ENCODE measurements at regions not wholly inside any gene's neighbourhood (a gene's known extent, or its start where the extent isn't known, plus 50 kb on each side); places are given as distances from the start of the nearest gene placed in this dataset.

GRCh38 chr2:156959481-156959880 is 298.0 kb upstream of the GALNT5 start:
- no peak for DNase-seq (ENCODE audit: low read depth in 1 of 2, low spot score in 1 of 2)
- TF ChIP-seq CTCF (IDR thresholded peaks at IDR 0.05; ENCODE audit: low read depth, low read length), result no peak
- Histone ChIP-seq H3K36me3 (no peaks in the 10 kb centered on the region), H3K4me1 (ENCODE audit: low read depth) (no peaks in the 10 kb centered on the region), H3K9me3 (ENCODE audit: low read depth) (no peaks in the 10 kb centered on the region), H3K27ac (no peak overlapping the region), H3K27me3 (no peaks in the 10 kb centered on the region), H3K4me3 (no peak overlapping the region)

- Histone ChIP-seq H3K27me3 (no peaks in the 10 kb centered on the region), H3K4me3 (no peak overlapping the region), H3K36me3 (no peaks in the 10 kb centered on the region), H3K4me1 (ENCODE audit: low read depth) (no peaks in the 10 kb centered on the region), H3K9me3 (ENCODE audit: low read depth) (no peaks in the 10 kb centered on the region), H3K27ac (no peak overlapping the region)
- TF ChIP-seq CTCF (IDR thresholded peaks at IDR 0.05; ENCODE audit: low read depth, low read length), result no peak
- DNase-seq (ENCODE audit: low read depth in 1 of 2, low spot score in 1 of 2), result no peak
Measured at GRCh38 chr2:156982615-156983014, 274.9 kb upstream of the GALNT5 start.

GRCh38 chr2:156986339-156986988 is 271.0 kb upstream of the GALNT5 start:
- Histone ChIP-seq H3K9me3 (ENCODE audit: low read depth) (no peaks in the 10 kb centered on the region), H3K27me3 (no peaks in the 10 kb centered on the region), H3K27ac (no peak overlapping the region), H3K36me3 (no peaks in the 10 kb centered on the region), H3K4me3 (no peak overlapping the region), H3K4me1 (ENCODE audit: low read depth) (no peaks in the 10 kb centered on the region)
- TF ChIP-seq CTCF (IDR thresholded peaks at IDR 0.05; ENCODE audit: low read depth, low read length), result no peak
- DNase-seq (ENCODE audit: low read depth in 1 of 2, low spot score in 1 of 2), result no peak

- Histone ChIP-seq H3K4me3 (no peak overlapping the region), H3K4me1 (ENCODE audit: low read depth) (no peaks in the 10 kb centered on the region), H3K36me3 (no peaks in the 10 kb centered on the region), H3K27ac (no peak overlapping the region), H3K9me3 (ENCODE audit: low read depth) (no peaks in the 10 kb centered on the region), H3K27me3 (no peaks in the 10 kb centered on the region)
- no peak for DNase-seq (ENCODE audit: low read depth in 1 of 2, low spot score in 1 of 2)
- no peak for TF ChIP-seq CTCF (IDR thresholded peaks at IDR 0.05; ENCODE audit: low read depth, low read length)
Measured at GRCh38 chr2:156999661-157000060, 257.8 kb upstream of the GALNT5 start.

GRCh38 chr2:157004789-157005188 is 252.7 kb upstream of the GALNT5 start:
- Histone ChIP-seq H3K4me1 (ENCODE audit: low read depth) (no peaks in the 10 kb centered on the region), H3K36me3 (no peaks in the 10 kb centered on the region), H3K27ac (no peak overlapping the region), H3K9me3 (ENCODE audit: low read depth) (no peaks in the 10 kb centered on the region), H3K27me3 (no peaks in the 10 kb centered on the region), H3K4me3 (no peak overlapping the region)
- no peak for TF ChIP-seq CTCF (IDR thresholded peaks at IDR 0.05; ENCODE audit: low read depth, low read length)
- DNase-seq (ENCODE audit: low read depth in 1 of 2, low spot score in 1 of 2), result no peak

Data from cardiac muscle cell (in vitro differentiated cells and primary cell).